GM12892 (cell line): ENCODE measurements at regions not wholly inside any gene's neighbourhood (a gene's known extent, or its start where the extent isn't known, plus 50 kb on each side); places are given as distances from the start of the nearest gene placed in this dataset.

Experiments
- POLR2AphosphoS5 ChIP-seq: IDR thresholded peaks from 2 replicates; pipeline ENCODE4 v1.6.1; 2011; ENCODE audit warnings: low read depth, low read length, control low read depth
- TAF1 ChIP-seq: IDR thresholded peaks from 2 replicates; pipeline ENCODE4 v1.6.1; 2011; ENCODE audit warnings: low read depth, mild to moderate bottlenecking, control low read depth, low read length, borderline replicate concordance

DNA sequence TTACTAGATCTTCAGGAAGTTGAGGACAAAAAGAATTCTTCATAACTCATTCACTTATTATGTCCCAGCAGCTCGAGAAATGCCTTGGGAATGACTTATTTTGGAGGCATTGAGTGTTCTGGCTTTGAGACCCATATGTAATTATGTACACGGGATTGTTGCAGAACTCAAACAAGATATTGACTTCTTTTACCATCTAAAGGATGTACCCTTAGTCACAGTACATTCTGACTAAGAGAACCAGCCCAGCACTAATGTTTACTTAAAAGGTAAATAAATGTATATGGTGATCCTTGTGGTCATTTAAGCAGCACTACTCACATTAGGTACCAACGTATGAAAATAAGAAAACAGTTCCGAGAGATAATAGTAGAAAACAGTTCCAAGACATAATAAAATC is 268.9 kb downstream of the ADCYAP1 start:
- TF ChIP-seq POLR2AphosphoS5 (no peak), TAF1 (no peak)
